Breast epithelium (tissue), 3 donors: ENCODE measurements at regions not wholly inside any gene's neighbourhood (a gene's known extent, or its start where the extent isn't known, plus 50 kb on each side); places are given as distances from the start of the nearest gene placed in this dataset.

Experiments used
- POLR2A ChIP-seq: fragments of 450-650 bp; IDR thresholded peaks from one replicate; pipeline ENCODE4 v1.6.1; 2016; ENCODE audit warnings: antibody characterized with exemption, mild to moderate bottlenecking, moderate library complexity
- TF ChIP-seq, protein P1 (sequence below), 3 donors: fragments of 450-650 bp; IDR thresholded peaks; one replicate each; pipeline ENCODE4 v1.5.1; 2016 to 2017; ENCODE audit warnings: antibody characterized with exemption in 3 of 3, mild to moderate bottlenecking in 3 of 3, moderate library complexity in 3 of 3

DNA sequence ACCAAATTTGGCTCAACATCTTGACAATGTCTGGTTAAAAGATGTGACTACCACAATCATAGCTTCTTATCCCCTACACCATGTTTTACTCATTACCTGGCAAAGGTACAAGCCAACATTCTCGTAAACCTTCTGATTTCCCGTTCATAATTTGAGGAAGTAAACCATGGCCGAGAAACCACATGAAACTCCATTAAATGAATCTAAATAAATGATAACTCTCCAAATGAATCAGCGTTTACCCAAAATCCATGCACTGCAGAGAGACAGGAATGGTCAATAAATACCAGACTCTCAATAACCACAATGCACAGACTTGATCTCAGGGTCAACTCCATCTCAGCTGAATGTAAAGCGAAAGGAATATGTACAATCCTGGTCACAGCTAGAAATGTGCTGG, 125.2 kb downstream of the TYW3 start:
- no peak for TF ChIP-seq POLR2A
- TF ChIP-seq, protein P1, sequence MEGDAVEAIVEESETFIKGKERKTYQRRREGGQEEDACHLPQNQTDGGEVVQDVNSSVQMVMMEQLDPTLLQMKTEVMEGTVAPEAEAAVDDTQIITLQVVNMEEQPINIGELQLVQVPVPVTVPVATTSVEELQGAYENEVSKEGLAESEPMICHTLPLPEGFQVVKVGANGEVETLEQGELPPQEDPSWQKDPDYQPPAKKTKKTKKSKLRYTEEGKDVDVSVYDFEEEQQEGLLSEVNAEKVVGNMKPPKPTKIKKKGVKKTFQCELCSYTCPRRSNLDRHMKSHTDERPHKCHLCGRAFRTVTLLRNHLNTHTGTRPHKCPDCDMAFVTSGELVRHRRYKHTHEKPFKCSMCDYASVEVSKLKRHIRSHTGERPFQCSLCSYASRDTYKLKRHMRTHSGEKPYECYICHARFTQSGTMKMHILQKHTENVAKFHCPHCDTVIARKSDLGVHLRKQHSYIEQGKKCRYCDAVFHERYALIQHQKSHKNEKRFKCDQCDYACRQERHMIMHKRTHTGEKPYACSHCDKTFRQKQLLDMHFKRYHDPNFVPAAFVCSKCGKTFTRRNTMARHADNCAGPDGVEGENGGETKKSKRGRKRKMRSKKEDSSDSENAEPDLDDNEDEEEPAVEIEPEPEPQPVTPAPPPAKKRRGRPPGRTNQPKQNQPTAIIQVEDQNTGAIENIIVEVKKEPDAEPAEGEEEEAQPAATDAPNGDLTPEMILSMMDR (IDR thresholded peaks at IDR 0.05), result no peak
